ENCODE measurements at regions not wholly inside any gene's neighbourhood (a gene's known extent, or its start where the extent isn't known, plus 50 kb on each side); places are given as distances from the start of the nearest gene placed in this dataset.
"Not testable (repeated sequence)": the region's sequence is repeated elsewhere in the genome, so short reads cannot be mapped to it uniquely, and the experiment has no call there.

GRCh38 chr21:14754682-14755081 is 208.6 kb upstream of the SAMSN1 start:
- DNase-seq (ENCODE audit: low spot score), result no peak

- DNase-seq (ENCODE audit: low spot score), result no peak
Observed at GRCh38 chr21:14754259-14754604, 208.1 kb upstream of the SAMSN1 start.

GRCh38 chr21:14753466-14754258 is 207.5 kb upstream of the SAMSN1 start:
- no peak for DNase-seq (ENCODE audit: low spot score)

GRCh38 chr21:14753069-14753465 is 207.0 kb upstream of the SAMSN1 start:
- DNase-seq (ENCODE audit: low spot score), result no peak

- no peak for DNase-seq (ENCODE audit: low spot score)
Observed at GRCh38 chr21:14752345-14752909, 206.3 kb upstream of the SAMSN1 start.

- DNase-seq (ENCODE audit: low spot score), result no peak
Observed at GRCh38 chr21:14751602-14752344, 205.7 kb upstream of the SAMSN1 start.

- DNase-seq (ENCODE audit: low spot score), result no peak
Observed at GRCh38 chr21:14751011-14751410, 204.9 kb upstream of the SAMSN1 start.

- DNase-seq (ENCODE audit: low spot score), result no peak
Observed at GRCh38 chr21:14750041-14750440, 203.9 kb upstream of the SAMSN1 start.

GRCh38 chr21:14748662-14749061 is 202.5 kb upstream of the SAMSN1 start:
- DNase-seq (ENCODE audit: low spot score), result no peak

- no peak for DNase-seq (ENCODE audit: low spot score)
Observed at GRCh38 chr21:14744368-14744767, 198.3 kb upstream of the SAMSN1 start.

GRCh38 chr21:14742119-14742518 is 196.0 kb upstream of the SAMSN1 start:
- no peak for DNase-seq (ENCODE audit: low spot score)

- DNase-seq (ENCODE audit: low spot score), result no peak
Observed at GRCh38 chr21:14741256-14741655, 195.1 kb upstream of the SAMSN1 start.

GRCh38 chr21:14740692-14741091 is 194.6 kb upstream of the SAMSN1 start:
- no peak for DNase-seq (ENCODE audit: low spot score)

- no peak for DNase-seq (ENCODE audit: low spot score)
Observed at GRCh38 chr21:14740116-14740515, 194.0 kb upstream of the SAMSN1 start.

- no peak for DNase-seq (ENCODE audit: low spot score)
Observed at GRCh38 chr21:14739590-14739989, 193.5 kb upstream of the SAMSN1 start.

GRCh38 chr21:14738576-14738975 is 192.5 kb upstream of the SAMSN1 start:
- not testable (repeated sequence) for DNase-seq (ENCODE audit: low spot score)

- peak; percentile 82 for DNase-seq (ENCODE audit: low spot score)
Observed at GRCh38 chr21:14737922-14738321, 191.8 kb upstream of the SAMSN1 start.

- DNase-seq (ENCODE audit: low spot score), result no peak
Observed at GRCh38 chr21:14737284-14737691, 191.2 kb upstream of the SAMSN1 start.

GRCh38 chr21:14736672-14737071 is 190.6 kb upstream of the SAMSN1 start:
- DNase-seq (ENCODE audit: low spot score), result no peak

- DNase-seq (ENCODE audit: low spot score), result no peak
Observed at GRCh38 chr21:14736162-14736561, 190.0 kb upstream of the SAMSN1 start.

GRCh38 chr21:14734833-14735232 is 188.7 kb upstream of the SAMSN1 start:
- DNase-seq (ENCODE audit: low spot score), result no peak

GRCh38 chr21:14734191-14734590 is 188.1 kb upstream of the SAMSN1 start:
- DNase-seq (ENCODE audit: low spot score), result no peak

- no peak for DNase-seq (ENCODE audit: low spot score)
Observed at GRCh38 chr21:14725219-14725618, 179.1 kb upstream of the SAMSN1 start.

All from NAMALWA (cell line).